WTC11 (cell line): ENCODE measurements at regions not wholly inside any gene's neighbourhood (a gene's known extent, or its start where the extent isn't known, plus 50 kb on each side); places are given as distances from the start of the nearest gene placed in this dataset.

ENCODE experiments used
- ATAC-seq: fragments of 200-7000 bp; cut with Tn5 transposase; 2 replicates; pipeline ENCODE4 v1.10.0; 2021; ENCODE audit warnings: mild to moderate bottlenecking, moderate library complexity
- CTCF ChIA-PET: fragments of 300-600 bp; sonication (Branson Sonifier 250); formaldehyde crosslinking; loops from one replicate; lab custom pipeline; 2021; ENCODE audit warnings: antibody characterized with exemption; lab: Charles Lee
- POLR2A ChIA-PET: fragments of 350-600 bp; sonication (Branson Sonifier 250); formaldehyde crosslinking; loops from one replicate; lab custom pipeline; 2021; ENCODE audit warnings: antibody characterized with exemption; lab: Charles Lee
- DNase-seq: peaks from one replicate; pipeline ENCODE4 v3.0.0; 2021; ENCODE audit warnings: low spot score
- H3K27ac Mint-ChIP-seq: 2 replicates; pipeline ENCODE4 v1.8.0; 2021; ENCODE audit warnings: mixed read lengths
- H3K27me3 Mint-ChIP-seq: 2 replicates; pipeline ENCODE4 v1.8.0; 2021; ENCODE audit warnings: low read depth, mild to moderate bottlenecking, moderate library complexity, mixed read lengths
- H3K36me3 Mint-ChIP-seq: 2 replicates; pipeline ENCODE4 v1.8.0; 2021; ENCODE audit warnings: mixed read lengths
- H3K4me1 Mint-ChIP-seq: 2 replicates; pipeline ENCODE4 v1.8.0; 2022; ENCODE audit warnings: mixed read lengths
- H3K4me3 Mint-ChIP-seq: 2 replicates; pipeline ENCODE4 v1.8.0; 2021; ENCODE audit warnings: mild to moderate bottlenecking, moderate library complexity, mixed read lengths
- H3K9me3 Mint-ChIP-seq: 2 replicates; pipeline ENCODE4 v1.8.0; 2021; ENCODE audit warnings: mixed read lengths
- AR ChIP-seq: fragments of 250-450 bp; sonication (Bioruptor Pico); IDR thresholded peaks from 2 replicates; pipeline ENCODE4 v1.9.0; 2021; ENCODE audit warnings: mild to moderate bottlenecking
- ATF1 ChIP-seq: sonication (generic); formaldehyde crosslinking; IDR thresholded peaks from 2 replicates; pipeline ENCODE4 v1.8.1; 2023; ENCODE audit warnings: mild to moderate bottlenecking, moderate library complexity, missing genetic modification reagents
- CREM ChIP-seq: sonication (generic); formaldehyde crosslinking; IDR thresholded peaks from 2 replicates; pipeline ENCODE4 v1.8.1; 2022; ENCODE audit warnings: mild to moderate bottlenecking, missing genetic modification reagents, moderate library complexity
- CTCF ChIP-seq: fragments of 200-600 bp; IDR thresholded peaks from 2 replicates; pipeline ENCODE4 v1.8.0; 2022; ENCODE audit warnings: antibody characterized with exemption
- EMX1 ChIP-seq: fragments of 250-450 bp; sonication (Bioruptor Pico); IDR thresholded peaks from 2 replicates; pipeline ENCODE4 v1.8.0; 2021; ENCODE audit warnings: mild to moderate bottlenecking
- ESRRA ChIP-seq: sonication (generic); formaldehyde crosslinking; IDR thresholded peaks from 2 replicates; pipeline ENCODE4 v1.8.1; 2022; ENCODE audit warnings: mild to moderate bottlenecking, missing genetic modification reagents, borderline replicate concordance
- ETV6 ChIP-seq: sonication (generic); formaldehyde crosslinking; IDR thresholded peaks from 2 replicates; pipeline ENCODE4 v1.8.1; 2022; ENCODE audit warnings: mild to moderate bottlenecking, missing genetic modification reagents
- KAT7 ChIP-seq: sonication (generic); formaldehyde crosslinking; IDR thresholded peaks from 2 replicates; pipeline ENCODE4 v1.8.1; 2023; ENCODE audit warnings: missing genetic modification reagents, mild to moderate bottlenecking, borderline replicate concordance
- MAX ChIP-seq: sonication (generic); formaldehyde crosslinking; IDR thresholded peaks from 2 replicates; pipeline ENCODE4 v1.8.0; 2022; ENCODE audit warnings: mild to moderate bottlenecking, missing genetic modification reagents
- PREB ChIP-seq: sonication (generic); formaldehyde crosslinking; IDR thresholded peaks from 2 replicates; pipeline ENCODE4 v1.8.1; 2022; ENCODE audit warnings: mild to moderate bottlenecking, missing genetic modification reagents, moderate library complexity, borderline replicate concordance
- SP1 ChIP-seq: sonication (generic); formaldehyde crosslinking; conservative IDR thresholded peaks from 2 replicates; pipeline ENCODE4 v1.8.1; 2022; ENCODE audit warnings: missing genetic modification reagents
- TCF7 ChIP-seq: sonication (generic); formaldehyde crosslinking; IDR thresholded peaks from 2 replicates; pipeline ENCODE4 v1.8.0; 2022; ENCODE audit warnings: mild to moderate bottlenecking, low read depth, missing genetic modification reagents, moderate library complexity
- USF2 ChIP-seq: sonication (generic); formaldehyde crosslinking; IDR thresholded peaks from 2 replicates; pipeline ENCODE4 v1.8.1; 2023; ENCODE audit warnings: mild to moderate bottlenecking, missing genetic modification reagents, moderate library complexity
- ZNF121 ChIP-seq: sonication (generic); formaldehyde crosslinking; IDR thresholded peaks from 2 replicates; pipeline ENCODE4 v1.8.0; 2023; ENCODE audit warnings: missing genetic modification reagents
- ZNF396 ChIP-seq: fragments of 250-450 bp; sonication (Bioruptor Pico); IDR thresholded peaks from 2 replicates; pipeline ENCODE4 v1.8.0; 2021; ENCODE audit warnings: mild to moderate bottlenecking, moderate library complexity, borderline replicate concordance
- ZNF512 ChIP-seq: sonication (generic); formaldehyde crosslinking; IDR thresholded peaks from 2 replicates; pipeline ENCODE4 v1.8.1; 2022; ENCODE audit warnings: missing genetic modification reagents, borderline replicate concordance

GRCh38 chr1:58255192-58255591 lies 291.3 kb downstream of the OMA1 start:
- H3K4me3 Mint-ChIP-seq: no peak overlapping the region
- ATAC-seq (no peak), DNase-seq (no peak)
- peaks cover 6% of the 10 kb centered on the region for H3K9me3 Mint-ChIP-seq
- TF ChIP-seq CTCF (no peak), ATF1 (no peak), ZNF512 (CRISPR knock-in tag) (no peak), TCF7 (no peak)
- H3K36me3 Mint-ChIP-seq: no peaks in the 10 kb centered on the region
- H3K27ac Mint-ChIP-seq: no peak overlapping the region
- peaks cover 11% of the 10 kb centered on the region for H3K4me1 Mint-ChIP-seq
- POLR2A ChIA-PET: no interaction called here
- CTCF ChIA-PET: no interaction called here
- peaks cover 10% of the 10 kb centered on the region for H3K27me3 Mint-ChIP-seq

GRCh38 chr1:58251430-58252073 lies 295.0 kb downstream of the OMA1 start:
- peaks cover 37% of the 10 kb centered on the region for H3K27me3 Mint-ChIP-seq
- H3K27ac Mint-ChIP-seq: no peak overlapping the region
- ATAC-seq: peak; percentile 41
- peak; percentile 73 for DNase-seq
- H3K4me1 Mint-ChIP-seq: peaks cover 33% of the 10 kb centered on the region
- H3K4me3 Mint-ChIP-seq: no peak overlapping the region
- ChIA-PET POLR2A (interaction anchor here (0.6 kb wide), 1 partner anchor 295 kb away, joined by 3 read pairs; the partner anchor contains the start of gene OMA1), CTCF (interaction anchor here (0.6 to 2.2 kb wide), 11 partner anchors 12 to 295 kb away, joined by 3 to 8 read pairs (median 4); partner anchors contain the start of gene OMA1)
- TF ChIP-seq SP1 (CRISPR knock-in tag): no peak
- TF ChIP-seq CTCF: peak; percentile 26; the same call in 1 of the 2 replicates
- H3K9me3 Mint-ChIP-seq: peaks cover 6% of the 10 kb centered on the region
- H3K36me3 Mint-ChIP-seq: no peaks in the 10 kb centered on the region

GRCh38 chr1:58250587-58250948 lies 296.0 kb downstream of the OMA1 start:
- peak; percentile 5 for ATAC-seq
- H3K27ac Mint-ChIP-seq: no peak overlapping the region
- CTCF ChIA-PET: interaction anchor here (0.6 to 2.2 kb wide), 10 partner anchors 11 to 264 kb away, joined by 3 to 8 read pairs (median 4); no protein-coding TSS in a partner anchor
- POLR2A ChIA-PET: no interaction called here
- peaks cover 37% of the 10 kb centered on the region for H3K27me3 Mint-ChIP-seq
- H3K4me3 Mint-ChIP-seq: peak overlapping the region; percentile 76
- peaks cover 33% of the 10 kb centered on the region for H3K4me1 Mint-ChIP-seq
- DNase-seq: no peak
- no peaks in the 10 kb centered on the region for H3K36me3 Mint-ChIP-seq
- H3K9me3 Mint-ChIP-seq: peaks cover 6% of the 10 kb centered on the region
- no peak for TF ChIP-seq CREM
- TF ChIP-seq ESRRA (CRISPR knock-in tag): no peak
- TF ChIP-seq MAX (CRISPR knock-in tag): no peak
- no peak for TF ChIP-seq AR (CRISPR knock-in tag)
- TF ChIP-seq USF2 (CRISPR knock-in tag): no peak
- peak; percentile 22; the same call in 1 of the 2 replicates for TF ChIP-seq KAT7 (CRISPR knock-in tag)
- no peak for TF ChIP-seq ZNF396 (CRISPR knock-in tag)
- no peak for TF ChIP-seq EMX1 (CRISPR knock-in tag)
- TF ChIP-seq ZNF121 (CRISPR knock-in tag): 0 out of 2 replicates have a peak, but pooled peaks have one; percentile 48
- TF ChIP-seq ETV6 (CRISPR knock-in tag): peak; percentile 41; the same call in 1 of the 2 replicates
- no peak for TF ChIP-seq PREB (CRISPR knock-in tag)
